ENCODE measurements at regions not wholly inside any gene's neighbourhood (a gene's known extent, or its start where the extent isn't known, plus 50 kb on each side); places are given as distances from the start of the nearest gene placed in this dataset.

GRCh38 chr21:38980416-38981313 lies 174.9 kb downstream of the ETS2 start:
- DNase-seq, result peak; percentile 14

- DNase-seq, result peak; percentile 52
These were observed 173.8 kb downstream of the ETS2 start for GRCh38 chr21:38979271-38980121.

- DNase-seq, result no peak
These were observed 171.2 kb downstream of the ETS2 start for GRCh38 chr21:38976900-38977299.

DNA sequence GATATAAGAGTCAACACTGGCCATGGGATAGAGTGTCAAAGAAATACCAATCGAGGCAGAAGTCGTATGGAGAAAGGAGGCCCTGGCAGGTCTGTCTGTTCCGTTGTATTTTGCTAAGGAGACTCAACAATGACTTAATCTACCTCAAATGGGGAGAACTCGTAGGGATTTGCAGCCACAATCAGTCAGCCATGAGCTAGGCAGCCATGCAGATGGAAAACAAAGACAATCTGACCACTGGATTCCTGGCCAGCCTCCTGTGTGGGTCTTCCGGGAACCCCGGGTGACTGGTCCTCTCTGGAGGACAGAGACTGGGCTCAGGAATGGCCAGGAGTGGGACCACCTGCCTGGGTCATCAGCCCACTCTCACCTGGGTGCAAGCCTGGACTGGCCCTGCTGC lies 167.8 kb downstream of the ETS2 start:
- DNase-seq, result peak; percentile 11

GRCh38 chr21:38972078-38972477 lies 166.3 kb downstream of the ETS2 start:
- DNase-seq, result no peak

DNA sequence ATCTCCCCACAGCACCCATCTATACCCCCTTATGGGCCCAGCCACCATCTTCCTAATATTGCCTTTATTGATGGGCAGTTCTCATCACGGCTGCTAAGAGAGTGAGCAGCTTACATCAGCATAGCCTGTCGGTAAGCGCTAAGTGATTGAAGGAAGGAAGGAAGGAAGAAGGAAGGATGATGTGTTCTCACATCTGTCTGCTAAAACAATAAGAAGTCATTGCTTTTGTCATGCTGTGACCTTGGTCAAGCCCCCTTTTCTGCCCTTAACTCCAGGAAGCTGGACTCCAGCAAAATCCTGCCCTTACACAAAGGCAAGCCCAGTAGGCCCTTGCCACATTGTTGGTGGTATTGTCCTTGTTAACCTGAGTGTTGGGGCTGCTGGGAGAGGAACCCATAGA lies 165.0 kb downstream of the ETS2 start:
- no peak for DNase-seq

DNA sequence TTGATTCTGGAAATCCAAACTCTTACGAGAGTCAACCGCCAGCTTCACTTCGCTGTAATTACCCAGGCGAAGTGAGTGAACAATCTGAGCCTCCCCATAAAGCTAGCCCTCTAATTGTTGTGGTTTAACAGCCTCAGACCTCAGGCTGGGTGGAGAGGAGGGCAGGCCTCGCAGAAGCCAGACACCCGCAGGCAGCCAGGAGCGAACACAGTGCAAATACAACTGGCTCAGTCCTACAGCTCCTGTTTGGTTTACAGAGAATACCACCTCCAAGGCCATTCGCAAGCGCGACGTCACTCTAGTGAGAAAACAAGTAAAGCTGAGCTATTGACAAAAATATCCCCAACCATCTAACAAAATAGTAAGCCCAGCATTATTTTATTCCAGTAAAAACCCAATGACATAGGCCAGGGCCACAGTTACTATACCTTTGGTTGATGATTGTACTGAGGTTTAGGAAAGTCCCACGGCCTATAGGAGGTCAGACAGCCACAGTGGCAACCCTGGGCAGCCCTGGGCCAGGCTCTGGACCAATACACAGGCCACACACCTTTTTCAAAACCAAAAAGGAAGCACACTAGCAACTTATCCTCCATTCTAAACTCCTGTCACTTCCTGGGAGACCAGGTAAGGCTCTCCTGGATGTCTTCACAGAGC lies 163.3 kb downstream of the ETS2 start:
- no peak for DNase-seq

- DNase-seq, result peak; percentile 33
These were observed 160.3 kb downstream of the ETS2 start for GRCh38 chr21:38965910-38966504.

- DNase-seq, result no peak
These were observed 159.5 kb downstream of the ETS2 start for GRCh38 chr21:38965241-38965640.

- no peak for DNase-seq
These were observed 157.3 kb downstream of the ETS2 start for GRCh38 chr21:38963006-38963405.

- no peak for DNase-seq
These were observed 154.5 kb downstream of the ETS2 start for GRCh38 chr21:38960251-38960650.

DNA sequence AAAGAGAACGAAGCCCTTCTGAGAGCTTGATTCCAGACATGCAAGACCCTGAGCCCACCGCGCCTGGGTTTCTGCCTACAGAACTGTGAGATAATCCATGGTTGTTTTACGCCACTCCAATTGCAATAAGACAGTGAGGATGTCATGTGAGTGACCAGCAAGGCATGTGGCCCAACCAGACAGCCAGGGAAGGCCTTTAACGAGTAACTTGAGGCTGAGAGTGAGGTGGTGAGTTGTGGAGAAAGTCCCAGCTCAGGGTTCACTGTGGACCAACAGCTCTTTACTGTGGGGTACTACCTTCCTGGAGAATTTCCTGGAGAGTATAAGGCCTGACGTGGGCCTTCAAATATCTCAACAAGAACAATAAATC lies 153.9 kb downstream of the ETS2 start:
- no peak for DNase-seq

DNA sequence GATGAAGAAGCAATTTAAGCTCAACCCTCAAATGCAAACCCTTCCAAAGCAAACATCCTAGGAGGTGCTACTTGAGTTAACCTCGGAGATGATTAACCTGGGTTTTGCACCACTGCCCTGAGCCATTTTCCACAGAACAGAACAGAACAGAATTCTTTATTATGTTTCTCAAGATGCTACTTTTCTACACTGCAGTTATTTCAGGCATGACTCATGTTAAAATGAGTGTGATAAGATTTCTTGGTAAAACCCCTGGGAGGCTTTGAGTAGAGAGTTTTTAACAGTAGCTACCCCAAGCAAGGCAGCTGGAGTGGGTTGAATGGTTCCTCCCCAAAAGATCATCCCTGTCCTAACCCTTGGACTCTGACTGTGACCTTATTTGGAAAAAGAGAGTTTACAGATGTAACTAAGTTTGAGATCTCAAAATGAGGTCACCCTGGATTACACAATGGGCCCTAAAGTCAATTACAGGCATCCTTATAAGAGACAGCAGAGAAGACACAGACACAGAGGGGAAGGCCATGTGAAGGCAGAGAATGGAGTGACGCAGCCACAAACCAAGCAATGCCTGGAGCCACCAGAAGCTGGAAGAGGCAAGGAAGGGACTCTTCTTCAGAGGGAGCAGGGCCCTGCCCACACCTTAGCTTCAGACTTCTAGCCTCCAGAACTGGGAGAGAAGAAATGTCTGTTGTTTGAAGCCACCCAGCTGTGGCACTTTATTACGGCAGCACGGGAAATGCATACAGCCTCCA lies 153.4 kb downstream of the ETS2 start:
- DNase-seq, result peak; percentile 97

GRCh38 chr21:38958323-38958705 lies 152.6 kb downstream of the ETS2 start:
- peak; percentile 44 for DNase-seq

GRCh38 chr21:38957575-38958322 lies 152.0 kb downstream of the ETS2 start:
- DNase-seq, result no peak

GRCh38 chr21:38956856-38957571 lies 151.3 kb downstream of the ETS2 start:
- DNase-seq, result no peak

DNA sequence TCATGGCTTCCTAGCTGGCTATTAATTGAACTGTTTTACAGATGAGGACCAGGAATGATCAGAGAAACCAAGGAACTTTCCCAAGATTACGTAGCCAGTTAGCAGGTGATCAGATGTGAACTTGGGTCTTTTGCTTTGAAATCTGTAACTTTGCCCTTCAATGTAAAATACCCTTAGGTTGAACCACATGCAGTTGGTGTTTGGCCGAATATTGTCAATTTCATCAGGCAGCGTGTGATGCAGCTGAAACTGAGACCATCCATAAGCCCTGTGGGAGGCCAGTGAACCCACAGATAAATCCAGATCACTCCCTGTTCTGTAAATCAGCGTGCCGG lies 150.8 kb downstream of the ETS2 start:
- DNase-seq, result no peak

- DNase-seq, result no peak
These were observed 150.3 kb downstream of the ETS2 start for GRCh38 chr21:38956007-38956406.

DNA sequence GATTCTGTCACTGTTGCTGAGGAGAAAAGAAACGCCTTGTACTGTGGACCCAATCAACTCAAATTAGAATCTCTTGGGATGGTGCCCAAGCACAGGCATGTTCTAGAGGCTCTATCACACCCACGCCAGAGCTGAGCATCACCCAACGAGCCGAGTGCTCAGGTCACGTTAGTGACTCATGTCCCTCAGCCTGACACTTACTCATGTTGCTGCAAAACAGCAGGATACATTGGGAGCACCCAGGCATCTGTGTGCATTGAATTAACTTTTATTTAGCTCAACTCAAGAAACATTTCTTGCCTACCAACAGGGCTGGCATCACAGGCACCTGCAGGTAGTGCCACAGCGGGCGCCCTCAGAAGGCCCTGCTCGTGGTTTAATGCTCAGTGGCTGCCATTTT lies 149.8 kb downstream of the ETS2 start:
- no peak for DNase-seq

DNA sequence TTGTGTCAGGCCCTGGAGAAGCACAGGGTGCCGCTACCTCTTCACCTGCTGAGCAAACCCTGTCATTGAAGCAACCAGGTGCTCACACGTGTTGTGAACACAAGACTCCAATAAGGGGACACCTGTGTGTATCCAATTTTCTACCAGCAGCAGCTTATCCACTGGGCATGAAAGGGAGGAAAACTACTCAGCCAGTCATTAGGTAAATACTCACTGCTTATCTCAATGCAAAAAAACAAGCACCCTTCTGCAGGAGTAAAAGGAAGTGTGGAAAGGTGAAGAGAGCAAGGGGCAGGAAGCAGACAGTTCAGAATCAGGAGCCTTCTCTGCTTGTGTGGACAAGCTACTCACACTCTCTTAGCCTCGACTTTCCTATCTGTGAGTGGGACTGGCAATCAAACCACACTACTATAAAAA lies 148.9 kb downstream of the ETS2 start:
- DNase-seq, result no peak

DNA sequence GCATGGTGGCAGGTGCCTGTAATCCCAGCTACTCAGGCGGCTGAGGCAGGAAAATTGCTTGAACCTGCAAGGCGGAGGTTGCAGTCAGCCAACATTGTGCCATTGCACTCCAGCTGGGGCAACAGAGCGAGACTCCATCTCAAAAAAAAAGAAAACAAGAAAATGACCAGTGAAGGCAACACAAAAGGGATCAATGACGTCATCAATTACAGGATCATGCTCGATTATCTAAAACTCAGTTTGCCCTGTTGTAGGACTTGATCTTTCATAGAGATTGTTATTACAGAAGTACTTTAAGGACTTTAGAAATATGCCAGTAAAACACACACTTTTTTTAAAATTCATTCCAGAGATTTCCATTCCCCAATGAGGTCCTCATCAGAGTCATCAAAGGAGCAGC lies 147.8 kb downstream of the ETS2 start:
- no peak for DNase-seq

Measured in kidney glomerular epithelial cell (primary cell).